GM19240 (cell line): ENCODE measurements at regions not wholly inside any gene's neighbourhood (a gene's known extent, or its start where the extent isn't known, plus 50 kb on each side); places are given as distances from the start of the nearest gene placed in this dataset.

Source experiments
- DNase-seq: peaks from one replicate; pipeline ENCODE4 v3.0.0; 2011; ENCODE audit warnings: low spot score; ENCODE audit not compliant: insufficient read length

DNA sequence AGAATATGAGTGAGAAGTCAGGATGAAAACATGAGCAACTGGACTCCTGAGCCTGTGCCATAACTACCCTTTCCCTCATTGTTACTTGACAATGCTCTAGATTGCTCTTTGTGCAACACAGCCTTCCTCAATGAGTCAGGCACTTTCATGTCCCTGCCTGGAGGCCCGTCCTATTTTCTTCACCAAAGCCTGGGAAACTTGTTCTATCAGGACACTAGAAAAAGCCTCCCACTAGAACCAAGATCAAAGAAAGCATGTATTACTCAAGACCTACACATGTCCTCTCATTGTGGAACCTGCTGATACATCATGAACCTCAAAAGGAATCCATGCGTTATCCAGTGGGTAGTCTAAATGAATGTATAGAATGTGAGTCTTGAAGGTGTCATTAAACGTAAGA, 624.5 kb downstream of the TOX3 start:
- DNase-seq, result no peak

DNA sequence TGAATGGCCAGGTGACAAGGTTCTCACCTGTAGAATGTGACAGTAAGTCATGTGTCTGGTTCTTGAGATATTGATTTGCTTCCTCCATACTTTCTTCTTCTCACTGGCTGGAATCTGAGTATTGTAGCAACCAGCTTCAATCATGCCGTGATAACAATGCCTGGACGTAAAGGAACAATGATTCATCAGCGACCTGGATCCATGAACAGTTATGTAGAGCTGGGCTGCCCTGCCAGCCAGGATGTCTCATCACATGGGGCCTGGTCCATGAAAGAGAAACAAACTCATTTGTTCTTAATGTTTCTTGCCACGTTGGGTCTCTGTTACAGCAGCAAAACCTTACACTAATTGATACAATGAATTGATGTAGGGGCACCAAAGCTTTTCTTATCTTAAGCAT, 627.2 kb downstream of the TOX3 start:
- no peak for DNase-seq

DNA sequence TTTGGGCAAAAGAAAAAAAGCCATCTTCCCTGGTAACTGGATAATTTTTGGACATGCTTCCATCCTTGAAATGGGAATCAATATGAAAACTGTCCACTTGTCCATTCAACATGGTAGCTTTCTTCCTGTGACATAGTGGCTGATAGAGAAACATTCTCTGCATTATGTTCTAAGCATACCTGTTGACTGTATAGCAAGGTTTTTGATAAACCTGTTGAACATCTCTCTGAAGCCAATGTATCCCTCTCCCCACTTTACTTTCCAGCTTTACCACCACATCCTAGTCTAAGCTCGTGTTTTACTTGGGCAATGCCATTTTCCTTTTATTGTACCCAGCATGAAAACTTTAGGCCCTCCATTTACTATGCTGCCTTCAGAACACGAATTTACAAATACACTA, 630.1 kb downstream of the TOX3 start:
- no peak for DNase-seq

DNA sequence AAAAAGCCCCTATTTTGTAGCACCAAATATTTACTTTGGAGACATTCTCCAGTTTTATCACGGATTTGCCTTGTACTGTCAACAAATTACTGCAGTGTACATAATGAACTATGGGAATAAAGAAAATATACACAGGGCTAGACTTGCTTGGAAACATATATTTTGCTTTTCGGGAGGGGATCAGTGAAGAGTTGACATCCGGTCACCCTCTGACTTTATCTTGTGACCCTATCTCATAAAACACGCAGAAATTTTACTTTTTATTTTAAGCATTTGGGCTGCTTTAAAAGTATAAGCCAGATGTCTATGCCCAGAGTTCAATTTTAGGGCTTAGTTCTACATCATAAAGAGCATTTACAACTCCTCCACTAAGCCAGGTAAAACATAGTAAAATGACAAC, 630.7 kb downstream of the TOX3 start:
- no peak for DNase-seq

DNA sequence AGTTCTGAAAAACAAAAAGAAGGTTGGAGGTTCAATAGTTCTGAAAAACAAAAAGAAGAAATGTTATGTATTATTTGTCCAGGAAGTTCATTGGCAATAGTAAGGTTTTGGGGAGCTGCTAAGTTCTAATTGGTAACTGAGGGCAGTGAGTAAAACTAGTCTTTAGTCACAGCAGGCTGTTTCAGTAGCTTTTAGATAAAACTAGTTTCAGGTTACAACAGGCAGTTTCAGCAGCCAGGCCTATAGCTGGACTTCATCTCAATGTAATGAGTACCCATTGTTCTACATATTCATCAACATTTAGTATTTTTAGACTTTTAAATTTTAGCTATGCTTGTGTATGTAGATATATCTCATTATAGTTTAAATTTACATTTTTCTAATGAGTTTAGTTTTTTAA, 639.3 kb downstream of the TOX3 start:
- no peak for DNase-seq

DNA sequence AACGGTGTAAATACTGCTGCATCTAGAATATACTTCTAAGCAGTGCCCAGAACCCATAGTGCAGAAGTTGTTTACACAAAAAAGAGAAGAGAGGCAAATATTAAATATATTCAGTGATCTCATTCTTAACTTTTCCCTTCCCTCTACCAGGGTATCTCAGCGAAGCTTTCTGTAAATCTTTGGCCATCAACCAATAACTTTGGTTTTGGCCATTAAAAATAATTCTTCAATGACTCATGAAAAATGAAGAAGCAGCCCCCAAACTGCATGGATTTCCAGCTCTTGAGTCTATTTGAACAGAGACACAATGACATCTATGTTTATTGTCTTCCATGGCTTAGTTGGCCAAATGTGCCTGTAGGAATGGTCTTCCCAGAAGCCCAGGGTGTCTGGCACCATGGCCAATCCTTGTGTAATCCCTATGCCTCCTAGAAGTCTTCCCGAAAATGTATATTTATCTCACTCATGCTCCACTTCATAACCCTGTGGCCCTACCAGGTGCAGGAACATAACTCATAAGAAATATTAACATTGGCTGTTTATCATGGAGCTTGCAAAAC, 646.6 kb downstream of the TOX3 start:
- no peak for DNase-seq

DNA sequence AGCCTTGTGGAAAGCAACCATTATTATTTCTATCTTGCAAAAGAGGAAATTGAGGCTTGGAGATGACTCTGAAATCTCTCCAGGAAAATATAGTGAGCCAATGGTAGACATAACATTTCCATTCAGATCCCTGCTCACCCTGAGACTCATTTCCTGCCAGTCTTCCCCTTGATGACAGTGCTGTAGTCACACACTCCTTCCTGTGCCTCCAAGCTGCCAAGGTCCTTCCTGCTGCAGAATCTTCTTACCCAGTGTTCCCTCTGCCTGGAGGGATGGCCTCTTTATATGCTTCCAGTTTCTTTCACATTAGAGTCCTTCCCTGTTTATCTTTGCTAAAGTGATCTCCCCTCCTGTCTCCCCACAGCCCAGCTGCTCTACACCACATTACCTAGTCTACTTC, 648.1 kb downstream of the TOX3 start:
- DNase-seq, result no peak

DNA sequence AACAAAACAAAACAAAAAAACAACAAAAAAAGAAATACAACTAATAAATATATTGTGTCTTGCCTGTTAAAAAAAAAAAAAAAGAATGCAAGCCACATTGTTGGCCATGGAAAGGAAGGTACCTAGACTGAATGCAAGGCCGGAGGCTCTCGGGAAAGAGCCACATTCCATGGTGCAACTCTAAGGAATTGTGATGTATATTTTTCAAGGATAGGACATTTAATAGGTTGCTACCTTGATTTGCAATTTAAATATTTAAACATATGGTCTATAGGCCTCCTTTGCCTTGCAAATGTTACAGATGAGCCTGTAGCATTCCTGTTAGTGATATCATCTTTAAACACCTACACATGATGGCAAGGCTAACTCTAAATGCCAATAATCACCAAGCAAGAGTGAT, 650.9 kb downstream of the TOX3 start:
- DNase-seq, result no peak

DNA sequence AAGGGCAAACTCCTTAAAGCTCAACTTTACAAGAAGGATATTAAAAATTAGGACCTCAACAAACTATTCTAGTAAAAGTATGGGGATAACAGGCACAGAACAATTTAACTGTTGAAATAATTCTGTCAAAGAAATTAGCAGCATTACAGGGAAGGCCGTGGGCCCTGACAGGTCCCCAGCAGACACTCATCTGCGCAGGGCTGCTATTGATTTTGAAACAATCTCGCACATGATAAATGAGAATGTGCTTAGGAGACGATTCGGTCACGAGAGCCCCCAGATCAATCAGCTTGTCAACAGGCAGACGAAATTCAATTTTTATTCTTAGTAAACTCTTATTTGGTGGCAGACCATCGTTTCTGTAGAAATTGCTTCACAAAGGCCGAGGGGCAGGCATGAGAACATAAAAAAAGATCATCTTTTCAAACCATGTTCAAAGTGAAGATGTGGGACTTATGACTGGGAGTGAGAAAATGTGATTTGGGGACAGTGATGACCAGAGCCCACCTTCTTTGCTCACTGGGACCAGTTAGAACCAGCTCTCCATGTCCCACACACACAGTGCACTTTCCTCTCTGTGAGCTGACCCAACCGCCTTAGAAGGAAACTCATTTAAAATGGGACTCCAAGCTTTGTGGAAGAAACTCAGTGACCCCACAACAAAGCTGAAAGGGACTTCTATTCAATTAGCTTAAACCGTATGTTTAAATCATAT, 654.5 kb downstream of the TOX3 start:
- DNase-seq, result no peak

DNA sequence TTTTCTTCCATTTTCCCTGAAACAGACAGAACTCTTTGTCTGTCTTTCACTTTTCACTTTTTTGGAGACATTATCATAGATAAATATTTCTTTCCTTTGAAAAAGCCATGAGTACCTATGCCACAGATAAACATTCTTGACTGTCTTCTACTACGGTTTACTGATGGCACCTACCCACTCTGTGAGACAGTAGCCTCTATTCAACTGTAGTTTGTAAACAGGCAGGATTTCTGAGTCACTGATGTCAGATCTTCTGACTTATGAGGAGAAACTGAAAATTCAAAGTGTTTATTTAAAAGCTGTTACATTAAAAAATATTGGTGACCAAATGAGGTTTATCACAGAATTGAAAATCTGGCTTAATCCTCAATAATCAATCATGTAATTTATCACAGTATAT, 658.4 kb downstream of the TOX3 start:
- no peak for DNase-seq

DNA sequence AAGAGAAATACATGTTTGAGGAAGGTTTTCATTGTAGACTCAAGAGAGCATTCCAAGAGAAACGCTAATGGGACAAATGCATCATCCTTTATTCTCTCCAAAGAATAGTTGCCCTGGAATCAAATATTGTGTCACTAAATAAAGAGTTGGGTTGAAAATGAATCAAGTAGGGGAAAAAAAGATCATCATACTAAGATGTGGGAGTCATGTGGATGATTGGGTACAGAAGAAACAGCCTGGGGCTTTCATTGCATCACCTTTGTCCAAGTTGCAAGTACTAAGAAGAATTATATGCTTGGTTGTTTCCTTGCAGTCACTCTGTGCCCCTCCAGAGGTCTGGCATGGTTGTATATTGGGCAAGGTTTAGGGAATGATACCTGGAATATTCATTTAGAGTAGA, 658.9 kb downstream of the TOX3 start:
- DNase-seq, result no peak

DNA sequence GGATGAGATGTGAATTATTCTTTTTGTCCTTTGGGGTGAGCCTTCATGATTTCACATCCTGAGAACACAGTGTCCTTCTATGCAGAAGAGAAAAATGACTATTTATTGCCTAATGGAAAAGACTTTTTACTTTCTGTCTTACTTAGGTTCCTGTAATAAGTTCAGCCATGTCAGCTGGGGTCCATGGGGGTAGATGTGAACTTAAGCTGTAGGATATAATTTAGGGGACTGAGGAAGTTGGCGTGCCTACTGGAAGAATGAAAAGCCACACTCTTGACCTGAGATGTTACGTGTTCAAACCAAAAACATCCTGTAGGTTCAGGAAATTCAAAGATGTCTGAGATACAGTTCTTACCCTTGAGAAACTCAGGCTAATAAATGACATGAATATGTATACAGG, 660.5 kb downstream of the TOX3 start:
- no peak for DNase-seq

DNA sequence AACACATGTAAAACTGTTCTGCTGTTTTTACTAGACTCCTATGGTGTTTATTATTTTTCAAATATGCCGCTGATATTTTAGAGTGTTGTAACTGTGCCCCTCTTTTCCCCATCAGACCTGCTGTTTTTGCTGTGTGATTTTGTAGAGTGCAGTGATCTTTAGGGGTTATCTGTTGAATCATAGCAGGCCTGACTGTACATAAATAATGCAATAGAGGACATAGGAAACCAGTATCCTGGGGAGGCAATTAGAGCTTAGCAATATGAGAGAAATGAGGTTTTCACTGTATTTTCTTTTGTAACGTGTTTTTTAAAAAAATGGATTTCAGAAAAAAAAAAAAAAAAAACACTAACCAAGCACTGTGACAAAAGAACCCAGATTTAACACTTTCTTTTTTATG, 662.2 kb downstream of the TOX3 start:
- DNase-seq, result no peak

DNA sequence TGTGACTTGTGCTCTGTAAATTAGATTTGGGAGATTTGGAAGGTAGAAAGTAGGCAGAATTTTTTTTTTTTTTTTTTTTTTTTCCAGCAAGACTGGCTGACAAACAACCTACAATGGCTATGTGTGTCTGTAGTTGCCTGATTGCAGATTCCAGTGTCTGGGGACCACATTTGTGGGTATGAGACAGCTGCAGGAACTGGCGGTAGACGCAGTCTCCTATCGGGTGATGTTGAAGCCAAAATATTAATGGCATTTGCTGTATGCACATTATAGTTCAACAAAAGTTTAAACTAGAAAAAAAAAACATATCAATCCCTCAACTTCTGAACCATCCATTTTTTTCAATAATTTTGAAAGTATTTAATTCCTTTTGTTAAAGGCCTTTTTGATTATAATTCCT, 665.2 kb downstream of the TOX3 start:
- DNase-seq, result no peak

DNA sequence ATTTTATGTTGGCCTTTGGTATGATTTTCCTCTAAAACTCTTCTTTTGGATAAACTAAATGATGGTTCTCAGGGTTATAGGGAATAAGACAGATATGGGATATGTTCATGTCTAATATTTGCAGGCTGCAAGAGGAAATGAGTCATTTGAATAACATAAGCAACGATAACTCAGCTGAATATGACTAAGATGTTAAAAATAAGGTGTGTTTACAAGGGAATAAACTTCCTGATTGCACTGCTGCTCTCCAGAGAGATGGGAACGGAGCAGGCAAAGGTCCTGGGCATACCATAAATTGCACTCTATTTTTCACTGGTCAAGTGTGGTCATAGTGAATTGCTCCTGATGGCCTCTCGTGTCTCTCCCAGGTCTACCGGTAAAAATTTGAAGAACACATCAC, 666.2 kb downstream of the TOX3 start:
- DNase-seq, result no peak

DNA sequence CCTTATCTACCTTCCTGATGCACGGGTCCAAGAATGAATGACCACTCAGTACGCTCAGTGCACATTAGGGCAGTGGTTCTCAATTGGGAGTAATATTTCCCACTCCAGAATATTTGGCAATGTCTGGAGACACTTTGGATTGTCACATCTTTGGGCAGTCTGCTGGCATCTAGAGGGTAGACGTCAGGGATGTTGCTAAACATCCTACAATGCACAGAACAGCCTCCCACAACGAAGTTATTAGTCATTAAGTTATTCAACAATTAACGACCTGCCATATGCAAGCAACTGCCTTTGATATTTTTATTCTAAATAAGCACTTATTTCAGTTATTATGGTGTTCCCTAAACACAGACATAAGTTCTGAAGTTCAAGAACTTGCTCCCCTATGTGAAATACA, 669.3 kb downstream of the TOX3 start:
- no peak for DNase-seq

DNA sequence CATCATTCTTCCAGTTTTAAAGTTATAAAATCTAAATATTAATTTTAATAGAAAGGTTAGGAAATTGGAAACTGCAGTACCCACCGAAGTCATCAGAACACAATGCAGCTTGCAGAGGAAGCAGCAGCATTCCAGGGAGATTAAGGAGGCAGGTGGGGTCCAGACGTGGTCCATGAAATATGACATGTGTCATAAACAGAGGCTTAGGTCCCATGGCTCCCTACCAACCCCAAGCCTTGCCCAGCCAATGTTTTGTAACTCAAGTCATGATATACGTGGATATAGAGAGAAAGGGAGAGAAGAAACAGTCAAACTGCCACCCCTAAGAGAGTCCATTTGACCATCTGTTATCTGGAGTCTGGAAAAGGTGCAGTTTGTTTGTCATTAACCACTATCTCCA, 670.0 kb downstream of the TOX3 start:
- no peak for DNase-seq

DNA sequence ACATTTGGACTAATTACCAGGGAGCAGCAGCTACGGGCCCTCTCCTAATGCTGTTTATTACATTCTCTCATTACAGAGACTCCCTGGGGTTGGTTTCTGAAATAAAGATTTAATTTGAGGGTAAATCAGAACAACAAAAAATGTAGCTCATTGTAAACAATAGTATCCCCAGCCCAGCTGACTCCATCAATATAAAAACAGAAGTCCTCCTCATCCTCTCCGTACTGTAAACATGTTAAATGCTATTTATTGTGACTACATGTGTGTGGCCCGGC, 670.4 kb downstream of the TOX3 start:
- no peak for DNase-seq

DNA sequence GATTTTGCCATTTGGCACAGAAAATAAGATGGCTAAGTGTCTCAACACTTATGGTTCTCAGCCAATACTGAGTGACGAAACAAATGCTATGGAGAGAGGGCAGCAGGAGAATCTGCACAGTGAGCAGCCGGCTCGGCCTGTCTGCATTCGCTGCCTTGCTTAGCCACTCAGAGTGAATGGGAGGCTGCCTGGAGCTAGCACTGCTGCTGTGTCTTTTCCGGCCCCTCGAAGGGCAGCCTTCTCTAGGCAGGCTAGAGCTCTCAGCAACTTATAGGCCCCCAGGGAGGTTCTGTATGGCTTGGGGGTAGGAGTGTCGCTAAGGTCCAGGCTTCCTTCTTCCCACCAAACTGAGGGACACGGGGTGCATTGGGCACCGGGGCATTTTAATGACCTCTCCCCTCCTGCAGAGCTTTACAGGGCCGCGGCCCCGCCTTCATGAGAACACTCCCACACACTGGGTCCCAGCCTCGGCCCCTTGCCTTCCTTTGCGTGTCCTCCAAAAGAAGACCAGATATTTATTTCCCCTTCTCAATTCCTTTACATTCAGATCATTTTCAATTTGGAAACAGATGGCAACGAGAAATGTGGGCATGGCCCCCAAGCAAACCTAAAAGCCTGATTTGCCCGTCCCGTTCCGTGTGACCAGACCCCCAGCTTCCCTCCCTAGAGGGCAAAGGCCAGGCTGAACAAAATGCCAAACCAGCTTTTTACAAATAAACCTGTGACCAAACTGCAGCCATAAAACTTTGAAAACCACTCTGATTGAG, 670.9 kb downstream of the TOX3 start:
- no peak for DNase-seq

DNA sequence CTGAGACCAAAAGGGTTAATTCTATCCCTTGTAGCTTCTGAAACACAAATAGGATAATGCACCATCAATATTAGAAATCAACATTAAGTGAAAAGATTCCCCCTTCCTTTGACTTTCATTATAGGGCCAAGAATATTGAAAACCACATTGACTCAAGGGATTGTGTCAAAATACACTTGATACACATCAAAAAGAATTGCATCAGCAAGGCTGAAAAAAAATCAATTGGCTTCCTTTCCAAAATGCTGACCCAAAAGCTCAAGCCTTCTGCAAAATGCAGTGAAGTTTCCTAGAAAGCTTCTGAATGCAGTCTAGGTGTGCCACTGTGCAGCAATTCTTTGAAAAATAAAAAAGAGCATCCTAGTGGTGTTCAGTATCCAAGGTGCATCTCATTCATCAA, 674.4 kb downstream of the TOX3 start:
- no peak for DNase-seq

DNA sequence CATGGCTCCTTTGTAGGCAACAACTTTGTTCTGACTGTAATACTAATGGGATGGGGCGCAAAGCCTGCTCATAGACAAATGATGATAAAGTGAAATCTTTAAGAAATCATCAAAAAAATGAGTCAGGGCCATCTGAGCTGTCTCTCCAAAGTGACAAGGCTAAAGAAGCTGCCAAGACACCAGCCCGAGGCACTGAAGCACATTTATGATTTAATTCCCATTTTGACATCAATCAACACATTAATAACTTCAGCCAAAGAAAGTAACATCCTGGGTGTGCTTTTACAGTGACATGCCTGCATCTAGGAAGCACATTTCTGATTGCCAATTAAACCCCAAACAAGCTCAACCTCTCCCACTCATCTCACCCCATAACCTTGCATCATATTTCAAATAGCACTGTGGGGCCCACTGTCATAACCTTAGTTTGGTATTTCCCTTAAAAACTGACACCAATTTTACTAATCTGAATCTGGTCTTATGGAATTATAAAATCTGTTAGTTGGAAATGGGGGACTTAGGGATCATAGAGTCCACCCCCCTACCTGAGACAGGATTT, 676.6 kb downstream of the TOX3 start:
- DNase-seq, result no peak

DNA sequence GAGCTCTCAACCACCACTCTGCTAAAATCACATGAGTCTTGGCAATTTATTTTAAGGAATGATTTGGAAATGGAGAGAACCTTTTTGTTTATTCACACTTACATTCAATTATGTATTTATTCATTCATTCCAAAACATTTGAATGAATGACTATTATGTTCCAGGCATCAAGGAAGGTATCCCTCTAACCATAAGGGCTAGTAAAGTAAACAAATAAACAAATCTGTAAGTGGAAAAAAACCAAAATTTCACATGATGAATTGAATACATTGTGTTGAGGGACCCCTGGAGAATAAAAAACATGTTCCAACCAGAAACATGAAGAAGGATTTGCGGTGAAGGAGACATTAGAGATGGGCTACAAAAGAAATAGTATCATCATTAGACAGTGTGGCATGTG, 677.8 kb downstream of the TOX3 start:
- DNase-seq, result no peak

DNA sequence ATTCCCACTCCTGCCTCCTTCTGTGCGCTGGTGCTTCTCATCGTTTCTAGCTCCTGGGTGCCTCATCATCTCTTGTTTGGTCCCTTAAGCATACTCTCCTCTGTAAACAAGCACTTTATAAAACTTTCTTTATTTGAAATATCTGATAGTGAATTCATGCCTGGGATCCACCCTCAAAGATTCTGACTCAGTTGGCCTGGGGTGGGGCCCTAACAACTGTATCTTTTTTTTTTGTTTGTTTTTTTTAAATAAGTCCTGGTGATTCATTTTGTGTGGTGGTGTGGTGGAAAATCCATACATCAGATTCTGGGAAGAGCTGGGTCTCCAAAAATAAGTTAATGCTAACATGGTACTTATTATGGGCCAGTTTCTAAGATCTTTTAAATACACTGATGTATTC, 678.3 kb downstream of the TOX3 start:
- DNase-seq, result no peak
